H1 (cell line): ENCODE measurements at regions not wholly inside any gene's neighbourhood (a gene's known extent, or its start where the extent isn't known, plus 50 kb on each side); places are given as distances from the start of the nearest gene placed in this dataset.

Source experiments
- CTCF ChIA-PET: fragments of 300-600 bp; sonication (Branson Sonifier 250); formaldehyde crosslinking; loops from one replicate; lab custom pipeline; 2021; ENCODE audit not compliant: partially characterized antibody; lab: Charles Lee
- POLR2A ChIA-PET: fragments of 300-600 bp; sonication (Branson Sonifier 250); formaldehyde crosslinking; loops from one replicate; lab custom pipeline; 2021; ENCODE audit warnings: inconsistent platforms; ENCODE audit not compliant: partially characterized antibody; lab: Charles Lee
- DNase-seq, 2 experiments: peaks; one replicate each; pipeline versions ENCODE4 v3.0.0 to v3.0.0-alpha.2; 2010 to 2022; ENCODE audit warnings: low spot score in 2 of 2, low read depth in 1 of 2, mixed read lengths in 1 of 2
- FAIRE-seq: peaks from 2 replicates; lab custom pipeline; 2011; peaks lifted over from hg19 to GRCh38; lab: Jason Lieb, UNC
- H2AFZ ChIP-seq: 2 replicates; pipeline ENCODE4 v1.8.1; 2012; ENCODE audit warnings: low read length, inconsistent platforms
- H2AK5ac ChIP-seq: 2 replicates; pipeline ENCODE4 v1.6.1; 2013; ENCODE audit warnings: low read depth, low read length
- H2BK120ac ChIP-seq: replicated peaks from 2 replicates; pipeline ENCODE3; 2013; ENCODE audit warnings: low read depth, low read length, inconsistent platforms
- H2BK12ac ChIP-seq: 2 replicates; pipeline ENCODE4 v1.6.1; 2013; ENCODE audit warnings: low read depth, low read length
- H2BK15ac ChIP-seq: 2 replicates; pipeline ENCODE4 v1.6.1; 2013; ENCODE audit warnings: low read length
- H2BK20ac ChIP-seq: 2 replicates; pipeline ENCODE4 v1.6.1; 2013; ENCODE audit warnings: low read length
- H2BK5ac ChIP-seq: 2 replicates; pipeline ENCODE4 v1.6.1; 2013; ENCODE audit warnings: low read depth, low read length
- H3K14ac ChIP-seq: 2 replicates; pipeline ENCODE4 v1.6.1; 2013; ENCODE audit warnings: inconsistent platforms; ENCODE audit not compliant: insufficient read length
- H3K18ac ChIP-seq: 2 replicates; pipeline ENCODE4 v1.6.1; 2013; ENCODE audit warnings: low read length; ENCODE audit errors: extremely low read depth
- H3K23ac ChIP-seq: 2 replicates; pipeline ENCODE4 v1.6.1; 2013; ENCODE audit warnings: inconsistent platforms; ENCODE audit not compliant: insufficient read length
- H3K23me2 ChIP-seq: 2 replicates; pipeline ENCODE4 v1.6.1; 2013; ENCODE audit warnings: low read depth, low read length
- H3K27ac ChIP-seq: 2 replicates; pipeline ENCODE4 v1.6.1; 2011; ENCODE audit warnings: low read depth, low read length, inconsistent platforms
- H3K27me3 ChIP-seq, 4 experiments: replicated peaks in 1 of 4; 1 replicate in 1 of 4; 2 replicates in 3 of 4; pipeline versions ENCODE4 v1.6.1 to v1.8.1; 2011 to 2013; ENCODE audit warnings: low read length in 3 of 4, mild to moderate bottlenecking in 3 of 4, inconsistent platforms in 2 of 4, mixed read lengths in 2 of 4, moderate library complexity in 1 of 4; ENCODE audit not compliant: control insufficient read depth in 3 of 4, insufficient read depth in 3 of 4; ENCODE audit errors: extremely low read depth in 1 of 4
- H3K36me3 ChIP-seq, 4 experiments: 2 replicates each; pipeline versions ENCODE4 v1.6.1 to v1.8.1; 2011 to 2013; ENCODE audit warnings: mild to moderate bottlenecking in 4 of 4, low read length in 3 of 4, moderate library complexity in 2 of 4, control low read depth in 1 of 4, inconsistent platforms in 1 of 4; ENCODE audit not compliant: insufficient read depth in 4 of 4, control insufficient read depth in 2 of 4
- H3K4ac ChIP-seq: replicated peaks from 2 replicates; pipeline ENCODE3; 2013; ENCODE audit warnings: low read length, low read depth, mixed read lengths, inconsistent platforms; ENCODE audit not compliant: insufficient read length
- H3K4me1 ChIP-seq, 4 experiments: replicated peaks in 1 of 4; 1 replicate in 1 of 4; 2 replicates in 3 of 4; pipeline versions ENCODE4 v1.6.1 to v1.8.1; 2011 to 2013; ENCODE audit warnings: low read length in 3 of 4, inconsistent platforms in 2 of 4, mixed read lengths in 1 of 4; ENCODE audit not compliant: insufficient read depth in 4 of 4, control insufficient read depth in 3 of 4
- H3K4me2 ChIP-seq, 2 experiments: 2 replicates each; pipeline versions ENCODE4 v1.6.1 to v1.8.1; 2011 to 2013; ENCODE audit warnings: low read depth in 2 of 2, low read length in 2 of 2, control low read depth in 1 of 2, inconsistent platforms in 1 of 2, mild to moderate bottlenecking in 1 of 2; ENCODE audit not compliant: insufficient read depth in 1 of 2
- H3K4me3 ChIP-seq, 4 experiments: fragments of 200-600, 300-600 bp in 1 of 4; sonication (generic), shearing (Covaris generic), sonication (Bioruptor Twin) in 1 of 4; 2 replicates each; pipeline versions ENCODE4 v1.5.1 to v1.8.1; 2011 to 2016; ENCODE audit warnings: low read length in 4 of 4, low read depth in 3 of 4, control low read depth in 2 of 4, inconsistent platforms in 2 of 4, mild to moderate bottlenecking in 2 of 4, mixed read lengths in 1 of 4, moderate library complexity in 1 of 4; ENCODE audit not compliant: insufficient read depth in 2 of 4; ENCODE audit errors: extremely low read depth in 1 of 4
- H3K56ac ChIP-seq: replicated peaks from 2 replicates; pipeline ENCODE3; 2013; ENCODE audit warnings: low read depth, mild to moderate bottlenecking, mixed read lengths, low read length, inconsistent platforms; ENCODE audit not compliant: insufficient read length
- H3K79me1 ChIP-seq: 2 replicates; pipeline ENCODE4 v1.6.1; 2013; ENCODE audit warnings: low read depth, low read length, control low read depth
- H3K79me2 ChIP-seq, 2 experiments: 2 replicates each; pipeline versions ENCODE4 v1.6.1 to v1.8.1; 2012 to 2013; ENCODE audit warnings: low read length in 2 of 2, mild to moderate bottlenecking in 2 of 2, inconsistent platforms in 1 of 2; ENCODE audit not compliant: insufficient read depth in 2 of 2, control insufficient read depth in 1 of 2
- H3K9ac ChIP-seq, 4 experiments: replicated peaks in 1 of 4; 1 replicate in 1 of 4; 2 replicates in 3 of 4; pipeline versions ENCODE4 v1.6.1 to v1.8.1; 2011 to 2013; ENCODE audit warnings: low read depth in 3 of 4, low read length in 3 of 4, control low read depth in 2 of 4, mild to moderate bottlenecking in 2 of 4, moderate library complexity in 2 of 4, inconsistent platforms in 1 of 4; ENCODE audit errors: extremely low read depth in 1 of 4
- H3K9me3 ChIP-seq, 2 experiments: 2 replicates each; pipeline versions ENCODE4 v1.6.1 to v1.8.1; 2012 to 2013; ENCODE audit warnings: mild to moderate bottlenecking in 2 of 2, moderate library complexity in 2 of 2, control low read depth in 1 of 2, inconsistent platforms in 1 of 2, low read depth in 1 of 2, low read length in 1 of 2, mixed read lengths in 1 of 2; ENCODE audit not compliant: insufficient read depth in 2 of 2
- H4K20me1 ChIP-seq, 2 experiments: replicated peaks in 1 of 2; 2 replicates each; pipeline versions ENCODE3 to v1.8.1; 2011 to 2013; ENCODE audit warnings: inconsistent platforms in 2 of 2, low read length in 2 of 2, mild to moderate bottlenecking in 1 of 2; ENCODE audit not compliant: insufficient read depth in 2 of 2, control insufficient read depth in 1 of 2
- H4K5ac ChIP-seq: 2 replicates; pipeline ENCODE4 v1.6.1; 2013; ENCODE audit warnings: low read length, low read depth, mixed read lengths, inconsistent platforms; ENCODE audit not compliant: insufficient read length
- H4K8ac ChIP-seq: 2 replicates; pipeline ENCODE4 v1.8.0; 2013; ENCODE audit warnings: mild to moderate bottlenecking, moderate library complexity, low read length, inconsistent platforms; ENCODE audit not compliant: insufficient read depth; ENCODE audit errors: extremely low read depth
- H4K91ac ChIP-seq: replicated peaks from 2 replicates; pipeline ENCODE3; 2013; ENCODE audit warnings: low read length, mixed read lengths, inconsistent platforms; ENCODE audit not compliant: insufficient read length
- BRCA1 ChIP-seq: IDR thresholded peaks from 2 replicates; pipeline ENCODE4 v1.6.1; 2012; ENCODE audit warnings: low read depth, low read length, improper control_type of control experiment
- CHD2 ChIP-seq: IDR thresholded peaks from 2 replicates; pipeline ENCODE4 v1.6.1; 2012; ENCODE audit warnings: low read length, improper control_type of control experiment
- EGR1 ChIP-seq: IDR thresholded peaks from 2 replicates; pipeline ENCODE4 v1.6.1; 2011; ENCODE audit warnings: low read depth, low read length, borderline replicate concordance
- EP300 ChIP-seq, 2 experiments: IDR thresholded peaks; 1 replicate in 1 of 2; 2 replicates in 1 of 2; pipeline ENCODE4 v1.6.1; 2011 to 2012; ENCODE audit warnings: low read depth in 2 of 2, low read length in 2 of 2, mild to moderate bottlenecking in 2 of 2, borderline replicate concordance in 1 of 2, inconsistent platforms in 1 of 2, moderate library complexity in 1 of 2
- KDM5A ChIP-seq: fragments of 200-600 bp; IDR thresholded peaks from 2 replicates; pipeline ENCODE4 v1.7.1; 2012; ENCODE audit warnings: mild to moderate bottlenecking, low read length, inconsistent platforms, mixed read lengths
- NANOG ChIP-seq: IDR thresholded peaks from 2 replicates; pipeline ENCODE4 v1.6.1; 2011; ENCODE audit warnings: low read length, low read depth, mild to moderate bottlenecking, inconsistent platforms; ENCODE audit not compliant: insufficient read depth, poor library complexity, severe bottlenecking
- RBBP5 ChIP-seq: IDR thresholded peaks from 2 replicates; pipeline ENCODE4 v1.7.1; 2012; ENCODE audit warnings: low read depth, mild to moderate bottlenecking, inconsistent platforms, low read length, moderate library complexity, borderline replicate concordance
- RFX5 ChIP-seq: IDR thresholded peaks from 2 replicates; pipeline ENCODE4 v1.6.1; 2011; ENCODE audit warnings: low read depth, low read length, improper control_type of control experiment, borderline replicate concordance
- SUZ12 ChIP-seq: fragments of 200-600 bp; sonication (generic); IDR thresholded peaks from 2 replicates; pipeline ENCODE4 v1.6.1; 2012; ENCODE audit warnings: mild to moderate bottlenecking, inconsistent platforms, low read length, moderate library complexity, mixed read lengths
- TAF7 ChIP-seq: optimal IDR thresholded peaks from 2 replicates; pipeline ENCODE3; 2011; ENCODE audit warnings: low read depth, mild to moderate bottlenecking, inconsistent platforms, low read length, moderate library complexity, borderline replicate concordance
- ZNF274 ChIP-seq: IDR thresholded peaks from 2 replicates; pipeline ENCODE4 v1.7.0; 2012; ENCODE audit warnings: low read length, borderline replicate concordance; ENCODE audit errors: extremely low read depth
- WGBS, 2 experiments: shearing (Covaris generic) in 1 of 2; methylation state at CpG; one replicate each; pipeline versions ENCODE4 v1.1.6 to v1.1.7; 2013 to 2015; ENCODE audit warnings: low lambda C conversion rate in 2 of 2, mixed read lengths in 2 of 2, inconsistent platforms in 1 of 2, low coverage in 1 of 2, missing lambda C conversion rate in 1 of 2; ENCODE audit not compliant: insufficient replicate concordance in 2 of 2, insufficient coverage in 1 of 2, insufficient read length in 1 of 2; ENCODE audit errors: extremely low coverage in 1 of 2, missing lambda C conversion rate in 1 of 2; 5-methylcytosine and 5-hydroxymethylcytosine counted together

DNA sequence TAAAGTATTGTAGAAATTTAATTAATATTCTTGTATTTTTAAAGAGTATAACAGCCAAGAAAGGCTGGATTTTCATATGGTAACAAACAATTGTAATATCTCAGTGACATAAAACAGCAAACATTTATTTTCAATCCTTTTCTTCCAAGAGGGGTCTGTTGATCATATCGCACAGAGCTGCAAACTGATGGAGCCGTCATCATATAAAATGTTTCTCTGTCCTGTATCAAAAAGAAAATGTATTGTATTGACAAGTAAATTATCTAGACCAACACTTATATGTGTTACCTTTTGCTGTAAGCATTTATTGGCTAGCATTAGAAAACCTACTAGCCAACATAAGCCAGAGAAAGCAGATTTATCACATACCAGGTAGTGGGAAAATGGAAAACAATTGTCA, 2861.4 kb upstream of the PCDH20 start:
- ChIA-PET CTCF (interaction anchor here (0.6 kb wide), 1 partner anchor 381 kb away, joined by 3 read pairs; no protein-coding TSS in a partner anchor), POLR2A (no interaction called here)
- TF ChIP-seq NANOG (no peak), RBBP5 (no peak), BRCA1 (no peak), RFX5 (no peak), KDM5A (no peak), ZNF274 (no peak), TAF7 (no peak), EGR1 (no peak), CHD2 (no peak), SUZ12 (no peak), EP300 (IDR thresholded peaks at IDR 0.05; ENCODE audit: borderline replicate concordance in 1 of 2, low read depth in 2 of 2, low read length in 2 of 2) (no peak)
- H3K27ac ChIP-seq, result no peak overlapping the region
- FAIRE-seq, result no peak
- H3K23me2 ChIP-seq, result no peaks in the 10 kb centered on the region
- H3K79me2 ChIP-seq, result no peaks in the 10 kb centered on the region
- H2AK5ac ChIP-seq, result no peak overlapping the region
- H3K23ac ChIP-seq, result no peak overlapping the region
- no peaks in the 10 kb centered on the region for H3K4me1 ChIP-seq
- no peaks in the 10 kb centered on the region for H4K20me1 ChIP-seq
- H3K4me2 ChIP-seq, result no peak overlapping the region
- H3K56ac ChIP-seq, result no peak overlapping the region
- no peak overlapping the region for H3K4ac ChIP-seq
- H3K36me3 ChIP-seq, result no peaks in the 10 kb centered on the region
- H2BK12ac ChIP-seq, result no peak overlapping the region
- no peak overlapping the region for H3K14ac ChIP-seq
- no peak overlapping the region for H4K8ac ChIP-seq
- 94% methylated on average over 2 of the region's 2 CpGs; no CpG with 5 or more reads in 1 of the 2 experiments for WGBS, 2 experiments
- no peaks in the 10 kb centered on the region for H3K79me1 ChIP-seq
- no peak for DNase-seq
- no peak overlapping the region for H2BK120ac ChIP-seq
- no peak overlapping the region for H2AFZ ChIP-seq
- no peak overlapping the region for H3K18ac ChIP-seq
- H3K27me3 ChIP-seq, result no peaks in the 10 kb centered on the region
- no peak overlapping the region for H2BK20ac ChIP-seq
- H4K91ac ChIP-seq, result no peak overlapping the region
- H2BK15ac ChIP-seq, result no peak overlapping the region
- H3K9me3 ChIP-seq, result no peaks in the 10 kb centered on the region
- no peak overlapping the region for H3K4me3 ChIP-seq
- H2BK5ac ChIP-seq, result no peak overlapping the region
- H4K5ac ChIP-seq, result no peak overlapping the region
- no peak overlapping the region for H3K9ac ChIP-seq
